GM18519 (cell line): ENCODE measurements at regions not wholly inside any gene's neighbourhood (a gene's known extent, or its start where the extent isn't known, plus 50 kb on each side); places are given as distances from the start of the nearest gene placed in this dataset.
"Not testable (repeated sequence)": the region's sequence is repeated elsewhere in the genome, so short reads cannot be mapped to it uniquely, and the experiment has no call there.

Source experiments
- ATAC-seq: cut with Tn5 transposase; IDR thresholded peaks from one replicate; pipeline ENCODE4 v1.9.1; 2021; ENCODE audit warnings: mild to moderate bottlenecking, moderate library complexity; ENCODE audit not compliant: unreplicated experiment, low FRiP score

- no peak for ATAC-seq
Measured at GRCh38 chr7:113030489-113030888, 56.1 kb downstream of the GPR85 start.

- ATAC-seq, result no peak
Measured at GRCh38 chr7:113026941-113027340, 59.7 kb downstream of the GPR85 start.

DNA sequence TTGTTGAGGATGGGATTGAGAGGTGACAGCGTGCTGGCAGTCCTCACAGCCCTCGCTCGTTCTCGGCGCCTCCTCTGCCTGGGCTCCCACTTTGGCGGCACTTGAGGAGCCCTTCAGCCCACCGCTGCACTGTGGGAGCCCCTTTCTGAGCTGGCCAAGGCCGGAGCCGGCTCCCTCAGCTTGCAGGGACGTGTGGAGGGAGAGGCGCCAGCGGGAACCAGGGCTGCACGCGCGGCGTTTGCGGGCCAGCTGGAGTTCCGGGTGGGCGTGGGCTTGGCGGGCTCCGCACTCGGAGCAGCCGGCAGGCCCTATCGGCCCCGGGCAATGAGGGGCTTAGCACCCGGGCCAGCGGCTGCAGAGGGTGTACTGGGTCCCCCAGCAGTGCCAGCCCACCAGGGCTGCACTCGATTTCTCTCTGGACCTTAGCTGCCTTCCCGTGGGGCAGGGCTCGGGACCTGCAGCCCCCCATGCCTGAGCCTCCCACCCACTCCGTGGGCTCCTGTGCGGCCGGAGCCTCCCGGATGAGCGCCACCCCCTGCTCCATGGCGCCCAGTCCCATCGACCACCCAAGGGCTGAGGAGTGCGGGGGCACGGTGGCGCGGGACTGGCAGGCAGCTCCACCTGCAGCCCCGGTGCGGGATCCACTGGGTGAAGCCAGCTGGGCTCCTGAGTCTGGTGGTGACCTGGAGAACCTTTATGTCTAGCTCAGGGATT is 69.3 kb downstream of the GPR85 start:
- not testable (repeated sequence) for ATAC-seq

GRCh38 chr7:113015034-113015645 is 71.5 kb downstream of the GPR85 start:
- ATAC-seq, result no peak

GRCh38 chr7:113013761-113014449 is 72.7 kb downstream of the GPR85 start:
- ATAC-seq, result no peak

GRCh38 chr7:113012862-113013261 is 73.8 kb downstream of the GPR85 start:
- not testable (repeated sequence) for ATAC-seq

GRCh38 chr7:113010377-113010776 is 76.2 kb downstream of the GPR85 start:
- no peak for ATAC-seq

GRCh38 chr7:113008755-113009154 is 77.9 kb downstream of the GPR85 start:
- no peak for ATAC-seq

- no peak for ATAC-seq
Measured at GRCh38 chr7:113004726-113005454, 81.7 kb downstream of the GPR85 start.

DNA sequence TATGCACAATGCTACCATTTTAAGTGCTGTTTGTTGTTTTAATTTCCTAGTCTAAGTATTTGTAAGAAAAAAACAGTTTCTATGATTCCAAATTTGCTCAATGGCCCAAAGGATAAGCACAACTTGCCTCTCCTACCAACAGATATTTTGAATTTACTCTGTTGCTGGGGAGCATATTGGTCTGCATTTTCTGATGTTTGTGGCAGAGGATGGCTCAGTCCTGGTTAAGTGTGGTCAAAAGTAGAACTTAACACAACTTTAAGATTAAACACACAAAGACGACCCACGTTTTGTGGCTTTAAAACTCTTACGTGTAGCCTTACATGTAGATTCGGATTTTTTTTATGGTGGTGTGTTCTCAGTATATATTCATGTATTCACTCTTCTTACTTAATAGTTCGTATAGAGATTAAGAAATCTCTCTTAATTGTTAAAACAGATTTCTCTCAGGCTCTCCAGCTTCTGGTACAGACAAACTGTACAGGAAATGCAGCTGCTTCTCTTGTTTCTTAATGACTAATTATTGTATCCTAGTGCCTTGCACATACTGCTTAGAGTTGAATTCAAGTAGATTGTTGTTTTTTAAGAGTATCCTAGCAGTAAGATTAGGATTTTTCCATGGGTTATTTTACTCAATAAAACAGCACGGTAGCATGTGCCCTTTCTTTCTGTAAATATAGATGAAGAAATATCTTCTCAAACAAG is 86.2 kb downstream of the GPR85 start:
- peak; percentile 63 for ATAC-seq

- no peak for ATAC-seq
Measured at GRCh38 chr7:112997831-112998230, 88.8 kb downstream of the GPR85 start.

GRCh38 chr7:112996331-112996871 is 90.2 kb downstream of the GPR85 start:
- ATAC-seq, result no peak

DNA sequence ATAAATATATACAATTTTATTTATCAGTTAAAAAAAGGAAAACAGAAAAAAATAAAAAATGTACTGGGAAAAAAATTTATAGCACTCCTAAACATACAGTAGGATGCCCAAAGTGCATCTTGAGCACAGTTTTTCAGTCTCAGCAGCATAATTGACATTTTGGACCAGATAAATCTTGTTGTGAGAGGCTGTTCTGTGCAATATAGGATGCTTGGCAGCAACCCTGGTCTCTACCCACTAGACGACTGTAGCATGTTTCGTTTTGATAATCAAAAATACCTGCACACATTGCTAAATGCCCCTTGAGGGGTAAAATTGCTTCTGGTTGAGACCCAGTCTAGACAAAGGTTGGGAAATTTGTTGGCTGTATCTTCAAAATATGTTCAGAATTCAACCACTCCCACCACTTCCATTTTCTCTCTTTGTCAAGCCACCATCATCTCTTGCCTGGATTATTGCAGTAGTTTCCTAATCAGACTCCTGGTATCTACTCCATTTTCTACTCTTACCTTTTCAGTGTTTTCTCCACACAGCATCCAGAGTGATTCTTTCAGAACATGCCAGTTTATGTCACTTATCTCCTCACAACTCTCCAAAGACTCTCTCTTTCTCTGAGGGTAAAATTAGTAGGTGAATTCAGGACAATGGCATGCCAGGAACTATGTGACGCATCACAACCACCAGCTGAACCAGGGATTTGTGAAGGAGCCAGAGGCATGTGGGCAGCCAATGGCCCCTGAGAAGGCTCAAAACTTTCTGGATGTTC is 91.4 kb downstream of the GPR85 start:
- ATAC-seq, result no peak

DNA sequence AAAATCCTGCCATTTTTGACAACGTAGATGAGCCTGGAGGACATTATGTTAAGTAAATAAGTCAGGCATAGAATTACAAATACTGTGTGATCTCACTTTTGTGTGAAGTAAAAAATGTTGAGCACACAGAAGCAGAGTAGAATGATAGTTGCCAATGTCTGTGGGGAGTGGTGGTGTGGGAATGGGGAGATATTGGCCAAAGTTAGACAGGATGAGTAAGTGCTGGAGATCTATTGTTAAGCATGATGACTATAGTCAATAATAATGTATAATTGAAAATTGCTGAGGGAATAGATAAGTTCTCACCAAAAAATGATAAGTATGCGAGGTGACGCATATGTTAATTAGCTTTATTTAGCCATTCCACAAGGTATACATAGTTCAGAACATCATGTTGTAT is 92.0 kb downstream of the GPR85 start:
- no peak for ATAC-seq

DNA sequence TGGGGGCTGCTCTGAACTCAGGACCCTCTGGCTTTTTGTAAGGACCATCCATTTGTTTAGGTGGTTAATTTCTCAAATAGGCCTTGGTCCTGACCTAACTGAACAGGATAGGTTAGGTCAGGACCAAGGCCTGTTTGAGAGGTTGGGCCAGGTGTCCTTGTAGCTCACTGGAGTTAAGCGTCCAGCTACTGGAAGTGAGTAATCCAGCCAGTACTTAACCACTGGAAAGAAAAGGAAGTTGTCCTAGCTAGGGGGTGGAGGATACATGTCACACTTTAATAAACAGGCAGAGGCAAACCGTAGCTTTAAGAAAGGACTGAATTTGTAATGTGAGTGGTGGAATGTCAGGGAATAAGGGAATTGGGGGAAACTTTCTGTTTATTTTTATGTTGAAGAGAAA is 96.0 kb downstream of the GPR85 start:
- no peak for ATAC-seq

DNA sequence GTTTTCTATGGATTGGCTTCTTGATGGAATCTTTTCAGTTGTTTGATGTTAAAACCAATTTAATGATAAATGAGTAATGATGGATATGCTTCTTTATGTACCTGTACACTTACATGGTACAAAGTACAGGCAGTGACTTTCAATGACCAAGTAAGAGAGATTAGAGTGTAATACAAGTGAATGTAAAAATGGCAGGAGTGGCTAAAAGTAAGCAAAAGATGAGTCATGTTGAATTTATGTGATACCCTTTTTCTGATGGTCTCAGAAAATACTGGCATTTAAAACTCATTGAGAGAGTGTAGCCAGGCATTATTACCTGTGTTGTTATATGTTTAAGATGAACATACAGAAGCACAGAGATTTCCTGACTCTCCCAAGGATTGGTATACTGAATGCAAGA is 97.1 kb downstream of the GPR85 start:
- no peak for ATAC-seq

- ATAC-seq, result no peak
Measured at GRCh38 chr7:112987171-112987570, 99.5 kb downstream of the GPR85 start.

GRCh38 chr7:112986256-112987031 is 100.2 kb downstream of the GPR85 start:
- no peak for ATAC-seq
